Urinary bladder (tissue), 3 donors: ENCODE measurements at regions not wholly inside any gene's neighbourhood (a gene's known extent, or its start where the extent isn't known, plus 50 kb on each side); places are given as distances from the start of the nearest gene placed in this dataset.

Experiments used
- DNase-seq: peaks from one replicate; pipeline ENCODE4 v3.0.0-alpha.2; 2015; ENCODE audit errors: extremely low spot score
- H3K27ac ChIP-seq: one replicate; pipeline ENCODE4 v1.5.1; 2013; ENCODE audit warnings: low read depth, mild to moderate bottlenecking, moderate library complexity
- H3K36me3 ChIP-seq: one replicate; pipeline ENCODE4 v1.6.1; 2013; ENCODE audit warnings: mild to moderate bottlenecking, moderate library complexity; ENCODE audit not compliant: insufficient read depth
- H3K4me1 ChIP-seq: one replicate; pipeline ENCODE4 v1.6.1; 2013; ENCODE audit warnings: mild to moderate bottlenecking, moderate library complexity; ENCODE audit not compliant: insufficient read depth
- H3K4me3 ChIP-seq: one replicate; pipeline ENCODE4 v1.5.1; 2013; ENCODE audit warnings: low read depth, low read length
- WGBS: extraction: QIAGEN DNeasy Blood & Tissue Kit; methylation state at CpG from one replicate; pipeline ENCODE4 v1.1.7; 2013; 5-methylcytosine and 5-hydroxymethylcytosine counted together
- donor health status: healthy with polysubstance abuse.
- donor health status: healthy.

DNA sequence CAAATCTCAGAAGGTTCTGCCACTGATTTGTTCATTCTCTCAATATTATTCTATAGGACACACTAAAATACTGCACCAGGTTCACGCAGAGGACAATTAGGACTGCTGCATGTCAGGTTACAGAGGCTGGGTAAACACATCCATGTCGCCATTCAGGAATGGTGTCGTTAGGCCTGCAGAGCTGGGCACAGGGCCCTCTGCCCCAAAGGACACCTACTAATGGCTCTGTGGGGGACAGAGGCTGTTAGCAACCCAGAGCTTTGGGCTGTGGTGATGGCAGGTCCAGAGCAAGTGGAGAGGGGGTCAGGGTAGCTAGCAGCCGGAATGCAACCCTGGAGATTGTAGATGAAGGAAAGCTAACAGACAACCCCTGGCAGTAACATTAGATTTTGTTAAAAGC lies 115.9 kb downstream of the TTC32 start:
- DNase-seq = no peak
- no peaks in the 10 kb centered on the region for H3K36me3 ChIP-seq
- no peaks in the 10 kb centered on the region for H3K4me1 ChIP-seq
- no peak overlapping the region for H3K4me3 ChIP-seq
- H3K27ac ChIP-seq = no peak overlapping the region
- WGBS = 88% methylated on average over 4 of the region's 4 CpGs

DNA sequence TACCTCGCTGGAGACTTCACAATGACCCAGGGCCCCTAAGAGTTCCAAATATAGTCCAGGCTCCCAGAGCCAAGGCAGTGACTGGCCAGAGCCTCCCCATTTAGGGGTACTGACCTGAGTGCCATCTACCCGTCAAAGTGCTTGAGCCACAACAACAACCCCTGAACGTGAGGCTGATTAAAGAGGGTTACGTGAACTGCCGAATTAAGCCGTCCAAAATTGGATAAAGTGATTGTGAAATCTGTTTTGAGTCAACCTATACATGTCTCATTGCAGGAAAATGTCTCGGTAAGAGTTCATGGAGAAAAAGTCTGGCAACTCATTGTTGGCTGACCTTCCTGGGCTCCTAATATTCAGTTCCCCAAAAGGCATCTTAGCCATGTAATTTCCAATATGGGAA lies 116.3 kb downstream of the TTC32 start:
- DNase-seq = no peak
- H3K4me3 ChIP-seq = no peak overlapping the region
- 88% methylated on average over 7 of the region's 7 CpGs for WGBS

GRCh38 chr2:19784456-19784855 lies 117.3 kb downstream of the TTC32 start:
- Histone ChIP-seq H3K27ac (no peak overlapping the region), H3K4me1 (no peaks in the 10 kb centered on the region), H3K36me3 (no peaks in the 10 kb centered on the region), H3K4me3 (no peak overlapping the region)
- DNase-seq = no peak
- WGBS = 95% methylated on average over 5 of the region's 5 CpGs

More for the DNA sequence above, 116.3 kb downstream of the TTC32 start:
- Histone ChIP-seq H3K27ac (no peak overlapping the region), H3K36me3 (no peaks in the 10 kb centered on the region), H3K4me1 (no peaks in the 10 kb centered on the region)

GRCh38 chr2:19783935-19784334 lies 117.8 kb downstream of the TTC32 start:
- DNase-seq = no peak
- H3K4me3 ChIP-seq = no peak overlapping the region
- H3K4me1 ChIP-seq = no peaks in the 10 kb centered on the region
- no peaks in the 10 kb centered on the region for H3K36me3 ChIP-seq
- WGBS = 85% methylated on average over 2 of the region's 2 CpGs
- H3K27ac ChIP-seq = no peak overlapping the region

DNA sequence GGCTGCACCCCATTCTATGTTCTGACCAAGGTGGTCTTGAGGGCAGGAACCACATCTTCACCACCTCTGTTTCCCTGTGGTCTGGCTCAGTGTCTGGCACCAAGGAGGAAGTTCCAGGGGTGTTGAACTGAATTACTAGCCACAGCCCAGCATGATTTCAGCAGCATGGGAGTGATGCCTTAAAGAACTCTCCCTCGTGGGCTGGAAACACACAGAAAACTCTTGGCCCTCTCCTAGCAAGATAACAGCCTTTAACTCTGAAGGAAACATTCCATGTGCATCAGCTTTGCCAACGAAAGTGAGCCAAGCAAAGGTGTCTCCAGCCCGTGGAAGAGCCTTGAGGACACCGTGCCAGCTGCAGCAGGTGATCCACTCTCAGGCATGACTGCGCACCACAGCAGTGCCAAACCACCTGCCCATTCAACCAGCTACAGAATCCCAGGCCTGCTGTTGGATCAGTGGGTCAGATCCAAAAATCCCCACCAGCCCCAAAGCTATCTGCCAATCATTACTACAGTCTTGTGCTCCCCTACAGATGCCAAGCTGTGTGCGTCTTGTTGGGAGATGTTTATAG lies 124.8 kb downstream of the TTC32 start:
- Histone ChIP-seq H3K4me1 (no peaks in the 10 kb centered on the region), H3K36me3 (no peaks in the 10 kb centered on the region), H3K4me3 (no peak overlapping the region), H3K27ac (no peak overlapping the region)
- 52% methylated on average over 6 of the region's 6 CpGs for WGBS
- DNase-seq = no peak

GRCh38 chr2:19775838-19776237 lies 125.9 kb downstream of the TTC32 start:
- Histone ChIP-seq H3K36me3 (no peaks in the 10 kb centered on the region), H3K4me3 (no peak overlapping the region), H3K4me1 (no peaks in the 10 kb centered on the region), H3K27ac (no peak overlapping the region)
- DNase-seq = no peak
- WGBS = 80% methylated on average over 6 of the region's 6 CpGs

GRCh38 chr2:19775315-19775714 lies 126.5 kb downstream of the TTC32 start:
- H3K27ac ChIP-seq = no peak overlapping the region
- no peaks in the 10 kb centered on the region for H3K36me3 ChIP-seq
- no peak for DNase-seq
- no peaks in the 10 kb centered on the region for H3K4me1 ChIP-seq
- WGBS = 55% methylated on average over 5 of the region's 5 CpGs
- H3K4me3 ChIP-seq = no peak overlapping the region

DNA sequence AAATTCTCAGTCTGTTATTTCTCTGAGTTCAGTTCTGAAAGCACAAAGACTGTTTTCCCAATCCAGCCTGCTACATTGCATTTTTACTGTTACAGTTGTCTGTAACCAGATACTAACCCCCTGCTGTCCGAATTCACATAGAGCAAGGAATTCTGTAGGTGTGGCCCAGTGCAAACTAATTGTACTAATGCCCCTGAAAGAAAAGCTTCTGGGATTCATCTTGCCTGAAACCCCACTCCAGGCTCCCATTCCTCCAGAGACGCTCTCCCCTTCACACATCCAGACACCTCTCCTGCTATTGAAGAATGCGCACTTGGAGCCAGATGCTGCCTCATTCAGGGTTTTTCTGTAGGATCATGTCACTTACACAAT lies 127.0 kb downstream of the TTC32 start:
- WGBS = 76% methylated on average over 3 of the region's 3 CpGs
- H3K27ac ChIP-seq = no peak overlapping the region
- H3K36me3 ChIP-seq = no peaks in the 10 kb centered on the region
- no peak overlapping the region for H3K4me3 ChIP-seq
- no peak for DNase-seq
- no peaks in the 10 kb centered on the region for H3K4me1 ChIP-seq

GRCh38 chr2:19772981-19773380 lies 128.8 kb downstream of the TTC32 start:
- WGBS = 64% methylated on average over 4 of the region's 4 CpGs
- Histone ChIP-seq H3K27ac (no peak overlapping the region), H3K4me1 (no peaks in the 10 kb centered on the region), H3K4me3 (no peak overlapping the region), H3K36me3 (no peaks in the 10 kb centered on the region)
- DNase-seq = no peak

GRCh38 chr2:19769513-19769912 lies 132.3 kb downstream of the TTC32 start:
- no peak overlapping the region for H3K4me3 ChIP-seq
- DNase-seq = no peak
- H3K4me1 ChIP-seq = no peaks in the 10 kb centered on the region
- no peaks in the 10 kb centered on the region for H3K36me3 ChIP-seq
- H3K27ac ChIP-seq = no peak overlapping the region

DNA sequence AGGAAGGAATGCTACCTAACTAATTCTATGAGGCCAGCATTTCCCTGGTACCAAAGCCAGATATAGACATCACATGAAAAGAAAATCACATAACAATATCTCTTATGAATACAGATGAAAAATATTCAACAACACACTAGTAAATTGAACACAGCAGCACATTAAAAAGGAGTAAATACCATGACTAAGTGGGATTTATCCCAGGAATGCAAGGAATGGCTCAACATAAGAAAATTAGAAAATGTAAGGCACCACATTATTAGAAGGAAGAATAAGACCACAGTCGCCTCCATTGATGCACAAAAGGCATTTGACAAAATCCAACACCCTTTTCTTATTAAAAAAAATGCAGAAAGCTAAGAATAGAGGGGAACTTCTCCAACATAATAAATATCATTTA lies 133.9 kb downstream of the TTC32 start:
- no peaks in the 10 kb centered on the region for H3K36me3 ChIP-seq
- 94% methylated on average over 1 of the region's 1 CpG for WGBS
- H3K4me1 ChIP-seq = no peaks in the 10 kb centered on the region
- no peak overlapping the region for H3K4me3 ChIP-seq
- DNase-seq = no peak
- H3K27ac ChIP-seq = no peak overlapping the region

DNA sequence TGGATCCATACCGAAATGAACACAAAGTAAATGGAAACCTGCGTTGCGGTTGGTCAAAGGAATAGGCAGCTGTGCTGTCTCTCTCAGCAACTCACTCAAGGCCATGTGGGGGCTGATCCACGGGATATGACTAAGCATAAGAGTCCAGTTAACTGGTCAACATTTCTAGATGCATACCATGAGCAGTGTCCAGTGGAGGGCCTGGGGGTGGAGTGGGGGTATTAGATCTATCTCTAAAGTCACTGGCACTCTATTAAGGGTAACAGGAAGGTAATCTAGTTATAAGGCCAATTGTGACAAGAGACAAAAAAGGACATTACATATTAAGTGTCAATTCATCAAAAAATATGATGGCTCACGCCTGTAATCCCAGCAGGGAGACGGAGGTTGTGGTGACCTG lies 136.8 kb downstream of the TTC32 start:
- no peak for DNase-seq
- no peaks in the 10 kb centered on the region for H3K36me3 ChIP-seq
- H3K4me1 ChIP-seq = no peaks in the 10 kb centered on the region
- WGBS = 93% methylated on average over 6 of the region's 6 CpGs
- no peak overlapping the region for H3K4me3 ChIP-seq
- H3K27ac ChIP-seq = no peak overlapping the region

- no peak overlapping the region for H3K27ac ChIP-seq
- no peak for DNase-seq
These were observed 138.1 kb downstream of the TTC32 start for GRCh38 chr2:19763731-19764130.

DNA sequence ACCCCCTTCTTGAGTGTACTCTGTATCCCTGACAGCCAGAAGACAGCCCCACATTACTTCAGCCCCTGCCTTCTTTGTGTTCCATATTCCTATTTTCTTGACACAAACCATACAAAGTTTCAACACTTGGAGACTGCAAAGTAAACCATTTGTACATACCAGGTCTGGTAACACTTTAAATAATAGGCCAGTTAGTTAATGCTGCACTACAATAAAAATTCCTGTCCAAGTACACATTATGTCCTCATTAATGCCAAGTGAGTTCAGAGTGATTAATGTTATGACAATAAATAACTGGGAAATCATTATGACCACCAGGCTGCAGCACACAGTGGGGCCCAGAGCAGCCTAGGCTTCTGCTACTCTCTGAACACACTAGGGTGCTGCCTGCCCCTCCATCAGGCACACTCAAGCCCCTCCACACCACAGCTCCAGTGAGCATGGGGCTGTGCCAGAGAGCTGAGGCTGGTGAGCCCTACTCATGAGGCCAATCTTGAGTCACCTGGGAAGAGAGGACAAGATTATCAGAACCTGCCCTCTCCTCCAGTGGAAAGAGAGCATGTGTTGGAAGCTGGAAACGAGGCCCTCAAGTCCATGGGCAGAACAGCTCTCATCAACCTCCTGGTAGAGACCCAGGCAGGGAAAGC lies 138.7 kb downstream of the TTC32 start:
- Histone ChIP-seq H3K4me1 (no peaks in the 10 kb centered on the region), H3K36me3 (no peaks in the 10 kb centered on the region), H3K4me3 (no peak overlapping the region), H3K27ac (no peak overlapping the region)
- WGBS = 64% methylated on average over 1 of the region's 1 CpG
- no peak for DNase-seq

More at GRCh38 chr2:19763731-19764130, 138.1 kb downstream of the TTC32 start:
- no peaks in the 10 kb centered on the region for H3K4me1 ChIP-seq
- no peak overlapping the region for H3K4me3 ChIP-seq
- H3K36me3 ChIP-seq = no peaks in the 10 kb centered on the region

GRCh38 chr2:19762142-19762541 lies 139.6 kb downstream of the TTC32 start:
- Histone ChIP-seq H3K4me1 (no peaks in the 10 kb centered on the region), H3K4me3 (no peak overlapping the region), H3K27ac (no peak overlapping the region), H3K36me3 (no peaks in the 10 kb centered on the region)
- no peak for DNase-seq
- WGBS = 92% methylated on average over 1 of the region's 1 CpG
